DLD1 (cell line): ENCODE measurements at regions not wholly inside any gene's neighbourhood (a gene's known extent, or its start where the extent isn't known, plus 50 kb on each side); places are given as distances from the start of the nearest gene placed in this dataset.

Experiments used
- in situ Hi-C: cut with HindIII; loops from 2 replicates; pipeline ENCODE4 v1.10.0; 2017; ENCODE audit warnings: low sequenced_read_pairs

- in situ Hi-C loops: no loop called here
These were observed 408.1 kb downstream of the GATA3 start for GRCh38 chr10:8462565-8462964.

DNA sequence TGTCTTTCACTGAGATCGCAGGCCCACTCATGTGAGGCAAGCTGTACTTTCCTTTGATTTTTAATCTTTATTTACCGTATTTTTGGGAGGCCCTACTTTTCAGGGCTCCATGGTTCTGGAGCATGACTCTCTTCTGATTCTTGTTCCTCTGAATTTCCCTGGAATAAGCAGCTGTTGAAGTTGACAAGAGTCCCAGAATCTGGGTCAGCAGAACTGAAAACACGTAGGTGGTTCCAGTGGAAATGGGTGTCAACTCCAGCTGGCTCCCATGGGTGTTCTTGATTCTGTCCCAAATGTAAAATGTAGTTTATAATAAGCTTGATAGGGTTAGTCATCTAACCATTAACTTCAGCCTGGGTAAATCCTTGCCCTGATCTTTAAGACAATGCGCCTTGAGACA, 409.4 kb downstream of the GATA3 start:
- in situ Hi-C loops: no loop called here

DNA sequence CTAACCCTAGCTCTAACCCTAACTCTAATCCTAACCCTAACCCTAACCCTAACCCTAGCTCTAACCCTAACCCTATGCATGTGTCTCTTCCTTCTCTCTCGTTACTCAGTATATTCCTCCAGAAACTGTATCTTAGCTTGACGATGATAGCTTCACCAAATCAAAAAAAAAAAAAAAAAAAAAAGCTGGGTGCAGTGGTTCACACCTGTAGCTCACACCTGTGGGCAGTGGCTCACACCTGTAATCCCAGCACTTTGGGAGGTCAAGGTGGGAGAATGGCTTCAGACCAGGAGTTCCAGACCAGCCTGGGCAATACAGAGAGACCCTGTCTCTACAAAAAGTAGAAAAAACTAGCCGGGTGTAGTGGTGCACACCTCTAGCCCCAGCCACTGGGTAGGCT, 414.0 kb downstream of the GATA3 start:
- in situ Hi-C loops: no loop called here

GRCh38 chr10:8473205-8473604, 418.7 kb downstream of the GATA3 start:
- in situ Hi-C loops: no loop called here

GRCh38 chr10:8477300-8477699, 422.8 kb downstream of the GATA3 start:
- in situ Hi-C loops: no loop called here

DNA sequence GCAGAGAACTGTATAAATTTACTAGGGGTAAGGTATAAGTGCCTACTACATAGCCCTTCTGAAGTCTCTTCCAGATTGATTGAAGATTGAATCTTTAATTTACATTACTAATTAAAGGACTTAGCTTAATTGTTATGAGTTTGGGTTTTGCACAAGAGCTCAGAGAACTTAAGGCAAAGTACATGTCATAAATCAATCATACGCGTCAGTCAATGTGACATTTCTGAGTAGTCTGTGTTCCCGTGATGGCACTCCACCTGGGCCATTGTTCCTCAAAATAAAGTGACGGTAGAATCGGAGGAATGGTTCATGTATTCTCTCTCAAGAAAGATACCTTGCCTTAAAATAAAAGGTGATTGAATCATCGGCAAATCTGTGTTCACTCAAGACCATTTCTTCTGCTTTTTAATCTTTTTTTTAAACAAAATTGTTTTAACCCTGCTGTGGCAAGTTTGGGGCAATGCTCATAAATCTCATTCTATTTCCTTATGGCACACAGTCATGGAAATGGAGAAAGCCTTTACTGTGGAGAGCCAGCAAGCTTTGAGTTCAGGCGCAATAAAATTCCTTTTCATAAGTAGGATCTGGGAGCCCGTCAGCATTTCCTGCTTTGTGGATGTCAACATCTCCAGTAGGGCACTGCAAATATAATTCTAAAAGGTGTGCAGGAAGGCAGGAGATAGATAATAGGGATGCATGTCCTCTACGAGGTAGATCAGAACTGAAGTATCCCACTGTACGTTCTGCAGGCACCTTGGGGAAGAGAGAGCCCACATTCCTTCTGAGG, 427.4 kb downstream of the GATA3 start:
- in situ Hi-C loops: no loop called here

DNA sequence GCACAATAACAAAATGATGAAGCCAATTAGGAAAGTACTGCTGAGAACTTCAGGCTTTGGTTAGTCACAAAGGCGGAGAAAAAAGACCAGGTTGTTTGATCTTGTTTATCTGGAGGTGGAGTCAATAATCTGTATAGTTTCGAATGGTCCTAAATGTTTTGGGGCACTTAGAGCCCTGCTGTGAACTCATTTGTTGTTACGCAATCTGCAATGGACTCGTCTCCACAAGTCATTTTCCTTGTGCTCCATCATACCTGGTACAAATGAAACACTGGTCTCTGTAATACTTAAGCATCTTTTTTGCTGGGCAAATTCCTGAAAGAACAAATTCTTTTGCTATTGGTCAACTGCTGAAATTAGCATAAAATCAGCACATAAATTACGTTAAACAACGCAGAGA, 430.5 kb downstream of the GATA3 start:
- in situ Hi-C loops: no loop called here

DNA sequence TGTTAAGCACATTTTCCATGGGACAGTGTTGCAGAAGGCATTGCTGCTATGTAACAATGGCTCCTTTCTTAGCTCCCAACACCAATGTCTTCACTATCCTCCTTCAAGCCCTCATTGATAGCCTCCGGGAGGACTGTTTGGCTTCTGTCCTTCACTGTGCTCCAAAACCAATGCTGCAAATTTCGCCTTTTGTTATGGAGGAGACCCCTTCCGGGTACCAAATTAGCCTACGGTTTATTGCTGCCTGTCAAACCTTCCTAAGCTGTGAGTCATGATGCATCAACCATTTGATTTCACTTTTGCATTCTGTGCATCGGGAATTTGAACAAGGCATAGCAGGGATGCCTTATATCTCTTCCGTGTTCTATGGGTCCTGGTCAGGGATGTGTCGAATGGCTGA, 432.9 kb downstream of the GATA3 start:
- in situ Hi-C loops: no loop called here

GRCh38 chr10:8489232-8489631, 434.7 kb downstream of the GATA3 start:
- in situ Hi-C loops: no loop called here

GRCh38 chr10:8489823-8490222, 435.3 kb downstream of the GATA3 start:
- in situ Hi-C loops: no loop called here

- in situ Hi-C loops: no loop called here
These were observed 443.8 kb downstream of the GATA3 start for GRCh38 chr10:8498290-8498689.

GRCh38 chr10:8498881-8499280, 444.4 kb downstream of the GATA3 start:
- in situ Hi-C loops: no loop called here

DNA sequence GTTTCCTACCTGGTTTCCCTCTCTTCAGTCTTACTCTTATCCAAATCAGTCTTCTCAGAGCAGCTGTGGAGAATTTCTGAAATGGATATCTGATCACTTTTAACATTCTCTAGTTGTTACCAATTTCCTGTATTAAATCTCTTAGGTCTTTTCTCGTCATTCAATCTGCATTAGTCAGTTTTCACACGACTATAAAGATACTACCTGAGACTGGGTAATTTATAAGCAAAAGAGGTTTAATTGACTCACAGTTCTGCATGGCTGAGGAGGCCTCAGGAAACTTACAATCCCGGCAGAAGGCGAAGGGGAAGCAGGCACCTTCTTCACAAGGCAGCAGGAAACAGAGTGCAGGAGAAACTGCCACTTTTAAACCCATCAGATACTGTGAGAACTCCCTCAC, 444.8 kb downstream of the GATA3 start:
- in situ Hi-C loops: no loop called here

DNA sequence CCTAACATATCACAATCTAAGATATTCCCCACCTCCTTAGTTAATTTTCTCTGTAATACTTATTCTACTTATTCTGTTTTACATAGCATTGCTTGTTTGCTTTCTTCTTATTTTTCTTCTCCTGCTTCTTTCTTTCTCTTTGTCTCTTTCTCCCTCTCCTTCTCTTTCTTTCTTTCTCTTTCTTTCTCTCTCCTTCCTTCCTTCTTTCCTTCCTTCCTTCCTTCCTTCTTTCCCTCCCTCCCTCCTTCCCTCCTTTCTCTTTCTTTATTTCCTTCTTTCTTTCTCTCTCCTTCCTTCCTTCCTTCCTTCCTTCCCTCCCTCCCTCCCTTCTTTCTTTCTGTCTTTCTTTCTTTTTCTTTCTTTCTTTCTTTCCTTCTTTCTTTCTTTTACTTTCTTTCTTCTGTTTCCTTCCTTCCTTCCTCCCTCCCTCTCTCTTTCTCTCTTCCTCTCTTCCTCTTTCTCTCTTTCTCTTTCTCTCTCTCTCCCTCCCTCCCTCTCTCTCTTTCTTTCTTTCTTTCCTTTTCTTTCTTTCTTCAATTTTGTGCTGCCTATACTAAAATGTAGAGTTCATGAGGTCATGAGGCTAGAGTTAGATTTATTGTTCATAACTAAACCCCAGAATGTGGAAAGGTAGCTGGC, 445.4 kb downstream of the GATA3 start:
- in situ Hi-C loops: no loop called here

DNA sequence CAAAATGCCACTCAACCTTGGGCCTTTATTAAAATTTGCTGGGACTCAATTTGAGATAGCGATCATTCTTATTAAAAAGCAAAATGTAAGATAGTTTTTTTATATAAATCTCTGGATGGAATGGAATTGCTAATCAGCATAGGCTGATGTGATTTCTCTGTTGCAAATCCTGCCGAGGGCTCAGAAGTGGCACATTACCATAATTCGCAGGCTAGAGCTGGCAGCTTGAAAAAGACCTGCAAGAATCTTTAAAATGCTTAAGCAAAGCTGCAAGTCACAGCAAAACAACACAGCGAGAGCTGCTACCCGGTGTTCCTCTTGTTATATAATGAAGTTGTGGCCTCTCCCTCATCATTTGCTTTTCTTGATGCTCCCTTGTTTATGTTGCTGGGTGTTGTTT, 448.1 kb downstream of the GATA3 start:
- in situ Hi-C loops: no loop called here

DNA sequence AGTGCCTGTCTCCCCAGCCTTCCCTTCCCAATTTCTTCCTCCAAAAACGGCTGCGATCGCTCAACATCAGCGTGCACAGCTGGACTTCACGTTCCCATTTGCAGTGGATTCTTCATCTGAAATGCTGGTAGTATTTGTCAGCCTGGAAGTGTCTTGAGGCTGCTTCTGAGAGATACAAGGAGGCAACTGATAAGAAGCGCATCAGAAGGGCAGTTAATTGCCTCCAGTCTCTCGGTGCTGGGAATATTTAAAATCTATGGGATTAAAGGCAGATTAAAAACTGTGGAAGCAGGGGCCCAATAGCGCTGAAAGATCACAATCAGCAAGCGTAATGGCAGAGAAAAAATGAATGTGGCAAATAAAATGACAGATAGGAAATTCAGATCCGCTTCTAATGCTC, 450.0 kb downstream of the GATA3 start:
- in situ Hi-C loops: no loop called here

GRCh38 chr10:8507156-8507555, 452.7 kb downstream of the GATA3 start:
- in situ Hi-C loops: no loop called here

- in situ Hi-C loops: no loop called here
These were observed 454.4 kb downstream of the GATA3 start for GRCh38 chr10:8508882-8509281.

DNA sequence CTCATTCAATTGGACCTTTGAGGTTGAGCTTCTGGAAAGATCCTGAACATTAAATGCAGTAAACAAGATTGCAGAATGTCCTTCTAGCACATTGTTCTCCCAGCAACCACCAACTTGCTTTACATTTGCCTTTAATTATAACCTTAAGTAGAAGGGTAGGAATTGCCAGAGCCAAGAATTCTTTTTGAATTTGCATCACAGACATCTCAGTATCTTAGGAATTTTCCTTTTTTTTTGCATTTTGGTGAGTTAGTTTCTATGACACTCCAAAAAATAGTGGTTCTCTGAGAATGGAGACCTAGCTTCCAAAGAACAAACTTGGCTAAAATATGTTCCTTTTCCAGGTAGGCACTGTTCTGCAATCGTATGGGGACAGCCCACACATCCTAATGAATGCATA, 456.0 kb downstream of the GATA3 start:
- in situ Hi-C loops: no loop called here

DNA sequence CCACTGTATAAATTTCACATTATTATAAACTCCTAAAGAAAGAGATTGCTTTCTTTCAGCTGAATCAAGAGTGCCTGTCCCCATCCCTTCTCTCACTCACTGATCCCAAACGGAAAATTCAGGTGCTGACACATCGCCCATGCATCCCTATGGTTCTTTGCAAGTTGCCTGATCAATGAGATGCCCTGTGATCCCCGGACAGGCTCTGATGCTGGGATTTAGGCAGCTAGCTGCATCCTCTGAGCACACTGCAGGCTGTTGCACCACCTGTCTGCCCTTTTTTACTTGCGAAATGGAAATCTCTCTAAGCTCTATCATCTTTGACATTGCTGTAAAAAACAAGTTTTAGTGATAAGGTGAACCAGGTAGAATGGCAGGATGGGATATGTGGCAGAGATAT, 456.5 kb downstream of the GATA3 start:
- in situ Hi-C loops: no loop called here

GRCh38 chr10:8513155-8514147, 459.0 kb downstream of the GATA3 start:
- in situ Hi-C loops: no loop called here
